GM12878 (cell line): ENCODE measurements at regions not wholly inside any gene's neighbourhood (a gene's known extent, or its start where the extent isn't known, plus 50 kb on each side); places are given as distances from the start of the nearest gene placed in this dataset.
"Not testable (repeated sequence)": the region's sequence is repeated elsewhere in the genome, so short reads cannot be mapped to it uniquely, and the experiment has no call there.

Source experiments
- ATAC-seq: fragments of 200-7000 bp; cut with Tn5 transposase; 3 replicates; pipeline ENCODE4 v1.9.1; 2020; ENCODE audit warnings: mild to moderate bottlenecking, moderate library complexity
- BruUV-seq: library from RNA; stranded (reverse); fragments of 400-500 nt; replicated peaks from 2 replicates; lab custom pipeline; 2021; lab: Mats Ljungman, UMichigan
- CTCF ChIA-PET: fragments of 300-600 bp; sonication (Branson Sonifier 250); formaldehyde crosslinking; extraction: SDS; loops from one replicate; lab custom pipeline; 2021; ENCODE audit warnings: inconsistent platforms; lab: Yijun Ruan, JAX
- POLR2A ChIA-PET: fragments of 350-600 bp; formaldehyde crosslinking; extraction: SDS; loops from one replicate; lab custom pipeline; 2021; ENCODE audit warnings: inconsistent platforms; lab: Charles Lee
- RAD21 ChIA-PET: fragments of 300-600 bp; sonication (Branson Sonifier 250); formaldehyde crosslinking; loops from one replicate; lab custom pipeline; 2023; ENCODE audit warnings: antibody characterized with exemption; ENCODE audit not compliant: unreplicated experiment; lab: Charles Lee
- SMC1A ChIA-PET: fragments of 300-600 bp; sonication (Branson Sonifier 250); formaldehyde crosslinking; loops from one replicate; lab custom pipeline; 2023; ENCODE audit not compliant: unreplicated experiment, uncharacterized antibody; lab: Charles Lee
- DNase-seq: peaks from one replicate; pipeline ENCODE4 v3.0.0-alpha.2; 2011; ENCODE audit warnings: low read depth, low spot score
- FAIRE-seq: peaks from 3 replicates; lab custom pipeline; 2011; peaks lifted over from hg19 to GRCh38; lab: Jason Lieb, UNC
- H2AFZ ChIP-seq: 2 replicates; pipeline ENCODE4 v1.6.0; 2011; ENCODE audit warnings: low read depth, low read length, control low read depth; ENCODE audit not compliant: control insufficient read depth
- H3K27ac ChIP-seq: 2 replicates; pipeline ENCODE4 v1.5.1; 2011; ENCODE audit warnings: control low read depth; ENCODE audit not compliant: control insufficient read depth, insufficient read depth
- H3K27me3 ChIP-seq, 2 experiments: replicated peaks in 1 of 2; 2 replicates each; pipeline versions ENCODE4 v1.6.0 to v1.6.1; 2011; ENCODE audit warnings: low read length in 1 of 2; ENCODE audit not compliant: control insufficient read depth in 2 of 2, insufficient read depth in 2 of 2
- H3K36me3 ChIP-seq, 2 experiments: 2 replicates each; pipeline ENCODE4 v1.5.1; 2011; ENCODE audit warnings: low read length in 1 of 2; ENCODE audit not compliant: control insufficient read depth in 2 of 2, insufficient read depth in 2 of 2
- H3K4me1 ChIP-seq: 2 replicates; pipeline ENCODE4 v1.6.1; 2011; ENCODE audit warnings: mild to moderate bottlenecking, low read length, moderate library complexity, mixed read lengths; ENCODE audit not compliant: control insufficient read depth, insufficient read depth
- H3K4me2 ChIP-seq: 2 replicates; pipeline ENCODE4 v1.6.0; 2011; ENCODE audit warnings: control low read depth; ENCODE audit not compliant: control insufficient read depth, insufficient read depth
- H3K4me3 ChIP-seq: fragments of 200-600 bp; sonication (generic); 2 replicates; pipeline ENCODE4 v1.5.1; 2016
- H3K79me2 ChIP-seq: 2 replicates; pipeline ENCODE4 v1.6.0; 2011; ENCODE audit warnings: low read length; ENCODE audit not compliant: control insufficient read depth, insufficient read depth
- H3K9ac ChIP-seq: 2 replicates; pipeline ENCODE4 v1.8.0; 2011; ENCODE audit warnings: low read length, control low read depth, mixed read lengths; ENCODE audit not compliant: control insufficient read depth, insufficient read depth
- H3K9me3 ChIP-seq: replicated peaks from 3 replicates; pipeline ENCODE4 v1.5.1; 2011; ENCODE audit warnings: mild to moderate bottlenecking, low read length; ENCODE audit not compliant: control insufficient read depth, insufficient read depth
- H4K20me1 ChIP-seq: 2 replicates; pipeline ENCODE4 v1.6.0; 2011; ENCODE audit not compliant: control insufficient read depth, insufficient read depth
- SUZ12 ChIP-seq: fragments of 200-600 bp; sonication (generic); IDR thresholded peaks from one replicate; pipeline ENCODE4 v1.6.1; 2018; ENCODE audit warnings: antibody characterized with exemption, mild to moderate bottlenecking; ENCODE audit not compliant: unreplicated experiment
- WGBS: methylation state at CpG from one replicate; pipeline ENCODE4 v1.1.6; 2016; ENCODE audit warnings: low lambda C conversion rate; ENCODE audit not compliant: insufficient replicate concordance, insufficient coverage; ENCODE audit errors: missing lambda C conversion rate; 5-methylcytosine and 5-hydroxymethylcytosine counted together
- in situ Hi-C: fragments of 300-500 bp; cut with MboI; formaldehyde crosslinking; loops from 9 replicates; pipeline ENCODE4 v1.14.3; 2018; ENCODE audit warnings: mixed read lengths
- intact Hi-C: fragments of 100-400 bp; cut with micrococcal nuclease; formaldehyde crosslinking; loops from one replicate; pipeline ENCODE4 v1.14.2; 2022; ENCODE audit not compliant: unreplicated experiment
- TF ChIP-seq, protein P1 (sequence below): fragments of 450-650 bp; IDR thresholded peaks from 2 replicates; pipeline ENCODE4 v1.6.1; 2017; ENCODE audit warnings: antibody characterized with exemption, mild to moderate bottlenecking, moderate library complexity
- TF ChIP-seq, protein P2 (sequence below): IDR thresholded peaks from 2 replicates; pipeline ENCODE4 v1.6.1; 2012; ENCODE audit warnings: low read depth, low read length, improper control_type of control experiment

DNA sequence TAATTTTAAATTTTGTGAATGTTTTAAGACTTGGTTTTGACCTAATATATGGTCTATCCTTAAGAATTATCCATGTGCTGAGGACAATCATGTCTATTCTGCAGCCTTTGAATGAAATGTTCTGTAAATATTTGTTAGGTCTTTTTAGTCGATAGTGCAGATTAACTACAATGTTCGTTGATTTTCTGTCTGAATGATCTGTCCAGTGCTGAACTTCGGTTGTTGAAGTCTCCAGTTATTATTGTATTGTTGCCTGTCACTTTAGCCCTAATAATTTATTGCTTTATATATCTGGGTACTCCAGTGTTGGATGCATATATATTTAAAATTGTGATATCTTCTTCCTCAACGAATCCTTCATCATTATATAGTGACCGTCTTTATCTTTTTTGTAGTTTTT, 218.3 kb upstream of the ZC4H2 start:
- Histone ChIP-seq H3K9me3 (no peaks in the 10 kb centered on the region), H3K4me3 (no peak overlapping the region), H3K27ac (no peak overlapping the region), H4K20me1 (no peaks in the 10 kb centered on the region), H3K36me3 (no peaks in the 10 kb centered on the region), H3K4me2 (no peak overlapping the region), H3K79me2 (no peaks in the 10 kb centered on the region), H2AFZ (no peak overlapping the region), H3K27me3 (no peaks in the 10 kb centered on the region), H3K4me1 (no peaks in the 10 kb centered on the region), H3K9ac (no peak overlapping the region)
- ATAC-seq: no peak
- WGBS: 29% methylated on average over 5 of the region's 5 CpGs
- DNase-seq: no peak
- no TSS peak for BruUV-seq
- no peak for FAIRE-seq
- in situ Hi-C loops (no loop called here), intact Hi-C loops (no loop called here)
- TF ChIP-seq, protein P1, sequence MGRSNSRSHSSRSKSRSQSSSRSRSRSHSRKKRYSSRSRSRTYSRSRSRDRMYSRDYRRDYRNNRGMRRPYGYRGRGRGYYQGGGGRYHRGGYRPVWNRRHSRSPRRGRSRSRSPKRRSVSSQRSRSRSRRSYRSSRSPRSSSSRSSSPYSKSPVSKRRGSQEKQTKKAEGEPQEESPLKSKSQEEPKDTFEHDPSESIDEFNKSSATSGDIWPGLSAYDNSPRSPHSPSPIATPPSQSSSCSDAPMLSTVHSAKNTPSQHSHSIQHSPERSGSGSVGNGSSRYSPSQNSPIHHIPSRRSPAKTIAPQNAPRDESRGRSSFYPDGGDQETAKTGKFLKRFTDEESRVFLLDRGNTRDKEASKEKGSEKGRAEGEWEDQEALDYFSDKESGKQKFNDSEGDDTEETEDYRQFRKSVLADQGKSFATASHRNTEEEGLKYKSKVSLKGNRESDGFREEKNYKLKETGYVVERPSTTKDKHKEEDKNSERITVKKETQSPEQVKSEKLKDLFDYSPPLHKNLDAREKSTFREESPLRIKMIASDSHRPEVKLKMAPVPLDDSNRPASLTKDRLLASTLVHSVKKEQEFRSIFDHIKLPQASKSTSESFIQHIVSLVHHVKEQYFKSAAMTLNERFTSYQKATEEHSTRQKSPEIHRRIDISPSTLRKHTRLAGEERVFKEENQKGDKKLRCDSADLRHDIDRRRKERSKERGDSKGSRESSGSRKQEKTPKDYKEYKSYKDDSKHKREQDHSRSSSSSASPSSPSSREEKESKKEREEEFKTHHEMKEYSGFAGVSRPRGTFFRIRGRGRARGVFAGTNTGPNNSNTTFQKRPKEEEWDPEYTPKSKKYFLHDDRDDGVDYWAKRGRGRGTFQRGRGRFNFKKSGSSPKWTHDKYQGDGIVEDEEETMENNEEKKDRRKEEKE: no peak
- TF ChIP-seq, protein P2, sequence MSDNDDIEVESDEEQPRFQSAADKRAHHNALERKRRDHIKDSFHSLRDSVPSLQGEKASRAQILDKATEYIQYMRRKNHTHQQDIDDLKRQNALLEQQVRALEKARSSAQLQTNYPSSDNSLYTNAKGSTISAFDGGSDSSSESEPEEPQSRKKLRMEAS: no peak
- TF ChIP-seq SUZ12: no peak
- SMC1A ChIA-PET: no interaction called here
- CTCF ChIA-PET: no interaction called here
- POLR2A ChIA-PET: no interaction called here
- RAD21 ChIA-PET: no interaction called here

DNA sequence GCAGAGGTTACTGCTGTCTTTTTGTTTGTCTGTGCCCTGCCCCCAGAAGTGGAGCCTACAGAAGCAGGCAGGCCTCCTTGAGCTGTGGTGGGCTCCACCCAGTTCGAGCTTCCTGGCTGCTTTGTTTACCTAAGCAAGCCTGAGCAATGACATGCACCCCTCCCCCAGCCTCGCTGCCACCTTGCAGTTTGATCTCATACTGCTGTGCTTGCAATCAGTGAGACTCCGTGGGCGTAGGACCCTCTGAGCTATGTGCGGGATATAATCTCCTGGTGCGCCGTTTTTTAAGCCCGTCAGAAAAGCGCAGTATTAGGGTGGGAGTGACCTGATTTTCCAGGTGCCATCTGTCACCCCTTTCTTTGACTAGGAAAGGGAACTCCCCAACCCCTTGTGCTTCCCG, 187.1 kb upstream of the ZC4H2 start:
- POLR2A ChIA-PET, in situ Hi-C loops, RAD21 ChIA-PET, DNase-seq, H3K4me3 ChIP-seq, intact Hi-C loops, BruUV-seq, H3K9me3 ChIP-seq, H3K27me3 ChIP-seq, H3K79me2 ChIP-seq, H3K4me2 ChIP-seq, FAIRE-seq, CTCF ChIA-PET, SMC1A ChIA-PET, H3K27ac ChIP-seq, H3K4me1 ChIP-seq, H4K20me1 ChIP-seq, H3K9ac ChIP-seq, ATAC-seq, H3K36me3 ChIP-seq, H2AFZ ChIP-seq: not testable (repeated sequence)
- WGBS: 60% methylated on average over 10 of the region's 10 CpGs
